Testis (tissue), 2 donors: ENCODE measurements at regions not wholly inside any gene's neighbourhood (a gene's known extent, or its start where the extent isn't known, plus 50 kb on each side); places are given as distances from the start of the nearest gene placed in this dataset.
A peak's percentile ranks its signal among the peaks of the same experiment; 100 is the strongest.
"Not testable (repeated sequence)": the region's sequence is repeated elsewhere in the genome, so short reads cannot be mapped to it uniquely, and the experiment has no call there.

Source experiments
- DNase-seq: peaks from one replicate; pipeline ENCODE4 v3.0.0-alpha.2; 2019
- H3K27ac ChIP-seq, 2 donors: fragments of 200-600 bp; sonication (generic); one replicate each; pipeline ENCODE4 v1.5.1; 2019
- H3K27me3 ChIP-seq: fragments of 200-600 bp; sonication (generic); one replicate; pipeline ENCODE4 v1.5.1; 2019
- H3K36me3 ChIP-seq: fragments of 200-600 bp; sonication (generic); one replicate; pipeline ENCODE4 v1.5.1; 2017; ENCODE audit warnings: low read depth; ENCODE audit errors: missing control alignments
- H3K4me1 ChIP-seq: fragments of 200-600 bp; sonication (generic); one replicate; pipeline ENCODE4 v1.5.1; 2019
- H3K4me3 ChIP-seq, 2 donors: fragments of 200-600 bp; sonication (generic); one replicate each; pipeline ENCODE4 v1.5.1; 2017 to 2019
- H3K9me3 ChIP-seq: fragments of 200-600 bp; sonication (generic); one replicate; pipeline ENCODE4 v1.5.1; 2017
- POLR2A ChIP-seq: fragments of 450-650 bp; IDR thresholded peaks from one replicate; pipeline ENCODE4 v1.6.1; 2017; ENCODE audit warnings: antibody characterized with exemption, mild to moderate bottlenecking, moderate library complexity
- WGBS, 2 donors: methylation state at CpG; one replicate each; pipeline ENCODE4 v1.1.5; 2018; 5-methylcytosine and 5-hydroxymethylcytosine counted together
- intact Hi-C: fragments of 100-400 bp; cut with DNase I; formaldehyde crosslinking; loops from one replicate; pipeline ENCODE4 v1.15.1; 2023; ENCODE audit warnings: low total_unique reads
- TF ChIP-seq, protein P1 (sequence below), 3 experiments: fragments of 450-650 bp in 2 of 3; fragments of 200-600 bp in 1 of 3; sonication (generic) in 1 of 3; IDR thresholded peaks; one replicate each; pipeline ENCODE4 v1.5.1; 2016 to 2019; ENCODE audit warnings: antibody characterized with exemption in 3 of 3, mild to moderate bottlenecking in 2 of 3, moderate library complexity in 1 of 3

GRCh38 chr17:19470530-19471261, 59.7 kb downstream of the RNF112 start:
- H3K4me1 ChIP-seq: peaks cover 3% of the 10 kb centered on the region
- no peaks in the 10 kb centered on the region for H3K9me3 ChIP-seq
- no peaks in the 10 kb centered on the region for H3K36me3 ChIP-seq
- H3K27ac ChIP-seq: peak overlapping the region; percentile 61 to 73
- intact Hi-C loops: no loop called here
- no peaks in the 10 kb centered on the region for H3K27me3 ChIP-seq
- TF ChIP-seq, protein P1, sequence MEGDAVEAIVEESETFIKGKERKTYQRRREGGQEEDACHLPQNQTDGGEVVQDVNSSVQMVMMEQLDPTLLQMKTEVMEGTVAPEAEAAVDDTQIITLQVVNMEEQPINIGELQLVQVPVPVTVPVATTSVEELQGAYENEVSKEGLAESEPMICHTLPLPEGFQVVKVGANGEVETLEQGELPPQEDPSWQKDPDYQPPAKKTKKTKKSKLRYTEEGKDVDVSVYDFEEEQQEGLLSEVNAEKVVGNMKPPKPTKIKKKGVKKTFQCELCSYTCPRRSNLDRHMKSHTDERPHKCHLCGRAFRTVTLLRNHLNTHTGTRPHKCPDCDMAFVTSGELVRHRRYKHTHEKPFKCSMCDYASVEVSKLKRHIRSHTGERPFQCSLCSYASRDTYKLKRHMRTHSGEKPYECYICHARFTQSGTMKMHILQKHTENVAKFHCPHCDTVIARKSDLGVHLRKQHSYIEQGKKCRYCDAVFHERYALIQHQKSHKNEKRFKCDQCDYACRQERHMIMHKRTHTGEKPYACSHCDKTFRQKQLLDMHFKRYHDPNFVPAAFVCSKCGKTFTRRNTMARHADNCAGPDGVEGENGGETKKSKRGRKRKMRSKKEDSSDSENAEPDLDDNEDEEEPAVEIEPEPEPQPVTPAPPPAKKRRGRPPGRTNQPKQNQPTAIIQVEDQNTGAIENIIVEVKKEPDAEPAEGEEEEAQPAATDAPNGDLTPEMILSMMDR (IDR thresholded peaks at IDR 0.05): no peak
- 16 to 31% methylated on average over 29 of the region's 29 CpGs for WGBS, 2 donors
- H3K4me3 ChIP-seq: peak overlapping the region; percentile 16 to 30
- peak; percentile 87 for DNase-seq

DNA sequence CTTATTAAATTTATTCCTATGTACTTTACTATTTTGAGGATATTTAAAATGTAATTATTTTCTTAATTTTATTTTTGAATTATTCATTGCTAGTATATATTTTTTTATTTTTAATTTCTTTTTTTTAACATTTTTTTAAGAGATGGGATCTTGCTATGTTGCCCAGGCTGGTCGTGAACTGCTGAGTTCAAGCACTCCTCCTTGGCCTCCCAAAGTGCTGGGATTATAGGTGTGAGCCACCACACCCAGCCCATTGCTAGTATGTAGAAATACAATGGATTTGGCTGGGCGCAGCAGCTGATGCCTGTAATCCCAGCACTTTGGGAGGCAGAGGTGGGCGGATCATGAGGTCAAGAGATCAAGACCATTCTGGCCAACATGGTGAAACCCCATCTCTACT, 59.2 kb upstream of the SLC47A1 start:
- H3K27me3 ChIP-seq, H3K27ac ChIP-seq, H3K9me3 ChIP-seq, H3K36me3 ChIP-seq, H3K4me1 ChIP-seq, intact Hi-C loops, H3K4me3 ChIP-seq, DNase-seq: not testable (repeated sequence)
- 69 to 84% methylated on average over 3 of the region's 3 CpGs for WGBS, 2 donors

DNA sequence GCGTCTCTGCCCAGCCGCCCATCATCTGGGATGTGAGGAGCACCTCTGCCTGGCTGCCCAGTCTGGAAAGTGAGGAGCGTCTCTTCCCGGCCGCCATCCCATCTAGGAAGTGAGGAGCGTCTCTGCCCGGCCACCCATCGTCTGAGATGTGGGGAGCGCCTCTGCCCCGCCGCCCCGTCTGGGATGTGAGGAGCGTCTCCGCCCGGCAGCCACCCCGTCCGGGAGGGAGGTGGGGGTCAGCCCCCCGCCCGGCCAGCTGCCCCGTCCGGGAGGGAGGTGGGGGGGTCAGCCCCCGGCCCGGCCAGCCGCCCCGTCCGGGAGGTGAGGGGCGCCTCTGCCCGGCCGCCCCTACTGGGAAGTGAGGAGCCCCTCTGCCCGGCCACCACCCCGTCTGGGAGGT, 57.9 kb upstream of the SLC47A1 start:
- H3K9me3 ChIP-seq, H3K27me3 ChIP-seq, DNase-seq, H3K27ac ChIP-seq, H3K4me3 ChIP-seq, H3K36me3 ChIP-seq, H3K4me1 ChIP-seq, intact Hi-C loops: not testable (repeated sequence)
- 69 to 89% methylated on average over 11 to 31 of the region's 31 CpGs for WGBS, 2 donors

DNA sequence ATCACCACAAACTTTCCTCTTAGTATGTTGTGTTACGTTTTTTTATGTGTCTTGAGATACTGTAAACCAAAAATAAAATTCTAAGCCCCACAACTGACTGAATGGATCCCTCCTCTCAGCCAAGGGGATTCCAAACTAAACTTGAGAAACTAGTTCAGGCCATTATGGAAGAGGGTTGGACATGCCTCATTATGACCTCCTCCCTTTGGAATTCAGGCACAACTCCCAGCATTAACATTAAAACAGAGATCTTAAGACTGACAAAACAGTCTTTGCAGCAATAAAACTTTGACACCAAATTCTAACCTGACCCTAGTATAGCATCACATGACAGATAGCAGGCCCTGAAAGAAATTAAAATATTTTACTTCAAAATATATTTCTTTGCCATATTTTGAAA, 51.1 kb upstream of the SLC47A1 start:
- WGBS, 2 donors: 70 to 71% methylated on average over 1 of the region's 1 CpG
- Histone ChIP-seq H3K4me1 (peaks cover 16% of the 10 kb centered on the region), H3K9me3 (no peaks in the 10 kb centered on the region), H3K36me3 (no peaks in the 10 kb centered on the region), H3K27ac (no peak overlapping the region), H3K4me3 (no peak overlapping the region), H3K27me3 (no peaks in the 10 kb centered on the region)
- peak; percentile 2 for DNase-seq
- intact Hi-C loops: no loop called here
- TF ChIP-seq POLR2A: no peak
- TF ChIP-seq, protein P1 (IDR thresholded peaks at IDR 0.05): no peak
